HepG2 (cell line): ENCODE measurements at regions not wholly inside any gene's neighbourhood (a gene's known extent, or its start where the extent isn't known, plus 50 kb on each side); places are given as distances from the start of the nearest gene placed in this dataset.
"Not testable (repeated sequence)": the region's sequence is repeated elsewhere in the genome, so short reads cannot be mapped to it uniquely, and the experiment has no call there.

ENCODE experiments used
- BHLHE40 ChIP-seq: IDR thresholded peaks from 2 replicates; pipeline ENCODE4 v1.6.1; 2011; ENCODE audit warnings: low read length, improper control_type of control experiment
- CTCF ChIP-seq: sonication (generic); formaldehyde crosslinking; IDR thresholded peaks from 2 replicates; pipeline ENCODE4 v1.5.0; 2020; ENCODE audit warnings: mild to moderate bottlenecking, missing genetic modification reagents, moderate library complexity
- FOSL2 ChIP-seq: sonication (generic); formaldehyde crosslinking; IDR thresholded peaks from 2 replicates; pipeline ENCODE4 v1.4.0; 2020; ENCODE audit warnings: missing genetic modification reagents
- HES4 ChIP-seq: sonication (generic); formaldehyde crosslinking; IDR thresholded peaks from 2 replicates; pipeline ENCODE4 v1.9.0; 2021; ENCODE audit warnings: mild to moderate bottlenecking, missing genetic modification reagents, borderline replicate concordance
- NCOR1 ChIP-seq: fragments of 200-600 bp; sonication (generic); IDR thresholded peaks from 2 replicates; pipeline ENCODE4 v1.7.0; 2017; ENCODE audit warnings: antibody characterized with exemption, low read length, borderline replicate concordance
- RFX5 ChIP-seq: IDR thresholded peaks from 2 replicates; pipeline ENCODE4 v1.6.1; 2011; ENCODE audit warnings: low read depth, low read length, improper control_type of control experiment
- RXRA ChIP-seq: sonication (generic); formaldehyde crosslinking; IDR thresholded peaks from 2 replicates; pipeline ENCODE4 v1.5.1; 2020; ENCODE audit warnings: missing genetic modification reagents
- ZNF503 ChIP-seq: sonication (generic); formaldehyde crosslinking; IDR thresholded peaks from 2 replicates; pipeline ENCODE4 v1.4.0; 2020; ENCODE audit warnings: missing genetic modification reagents

- not testable (repeated sequence) for TF ChIP-seq RXRA (CRISPR knock-in tag); ZNF503 (CRISPR knock-in tag); RFX5; HES4; NCOR1; FOSL2; CTCF; BHLHE40
Observed at GRCh38 chr1:145188869-145189542, 53.0 kb downstream of the PPIAL4D start.
